Neural progenitor cell (in vitro differentiated cells): ENCODE measurements at regions not wholly inside any gene's neighbourhood (a gene's known extent, or its start where the extent isn't known, plus 50 kb on each side); places are given as distances from the start of the nearest gene placed in this dataset.

ENCODE experiments used
- DNase-seq: peaks from one replicate; pipeline ENCODE4 v3.0.0-alpha.2; 2016; ENCODE audit warnings: low spot score
- H2AFZ ChIP-seq: fragments of 200-600 bp; sonication (generic); replicated peaks from 2 replicates; pipeline ENCODE4 v1.6.1; 2016; ENCODE audit warnings: antibody characterized with exemption
- H3F3A ChIP-seq: fragments of 200-600 bp; sonication (generic); 2 replicates; pipeline ENCODE4 v1.6.1; 2016; ENCODE audit warnings: antibody characterized with exemption, low read depth
- H3K27ac ChIP-seq: fragments of 200-600 bp; sonication (generic); 2 replicates; pipeline ENCODE4 v1.5.1; 2016; ENCODE audit warnings: mild to moderate bottlenecking
- H3K27me3 ChIP-seq: fragments of 200-600 bp; sonication (generic); 2 replicates; pipeline ENCODE4 v1.6.1; 2016; ENCODE audit warnings: mild to moderate bottlenecking, moderate library complexity
- H3K36me3 ChIP-seq: fragments of 200-600 bp; sonication (generic); 2 replicates; pipeline ENCODE4 v1.5.1; 2016
- H3K4me1 ChIP-seq: fragments of 200-600 bp; sonication (generic); 2 replicates; pipeline ENCODE4 v1.6.1; 2016; ENCODE audit warnings: mixed run types
- H3K4me2 ChIP-seq: fragments of 200-600 bp; sonication (generic); 2 replicates; pipeline ENCODE4 v1.6.1; 2016
- H3K4me3 ChIP-seq: fragments of 200-600 bp; sonication (generic); 2 replicates; pipeline ENCODE4 v1.5.1; 2016
- H3K79me2 ChIP-seq: fragments of 200-600 bp; sonication (generic); 2 replicates; pipeline ENCODE4 v1.6.1; 2016; ENCODE audit warnings: low read depth
- H3K9ac ChIP-seq: fragments of 200-600 bp; sonication (generic); 2 replicates; pipeline ENCODE4 v1.6.1; 2016
- H3K9me3 ChIP-seq: fragments of 200-600 bp; sonication (generic); 2 replicates; pipeline ENCODE4 v1.5.1; 2016; ENCODE audit warnings: low read depth
- H4K20me1 ChIP-seq: fragments of 200-600 bp; sonication (generic); 2 replicates; pipeline ENCODE4 v1.6.1; 2016; ENCODE audit warnings: low read depth
- H3K27ac Mint-ChIP-seq: 3 replicates; pipeline ENCODE4 v1.8.0; 2021; ENCODE audit warnings: mixed read lengths
- H3K27me3 Mint-ChIP-seq: 2 replicates; pipeline ENCODE4 v1.8.0; 2022; ENCODE audit warnings: low read depth, mild to moderate bottlenecking, inconsistent platforms, moderate library complexity, mixed read lengths; ENCODE audit not compliant: insufficient read depth
- H3K36me3 Mint-ChIP-seq: 3 replicates; pipeline ENCODE4 v1.8.0; 2021; ENCODE audit warnings: mixed read lengths
- H3K4me1 Mint-ChIP-seq: 3 replicates; pipeline ENCODE4 v1.8.0; 2021; ENCODE audit warnings: mixed read lengths
- H3K4me3 Mint-ChIP-seq: 3 replicates; pipeline ENCODE4 v1.8.0; 2021; ENCODE audit warnings: mild to moderate bottlenecking, moderate library complexity, mixed read lengths
- H3K9me3 Mint-ChIP-seq: 3 replicates; pipeline ENCODE4 v1.8.0; 2020; ENCODE audit warnings: mixed read lengths
- EZH2 ChIP-seq: fragments of 200-600 bp; sonication (generic); IDR thresholded peaks from 2 replicates; pipeline ENCODE4 v1.6.1; 2017; ENCODE audit warnings: antibody characterized with exemption, mild to moderate bottlenecking, moderate library complexity
- EZH2phosphoT487 ChIP-seq: fragments of 200-600 bp; sonication (generic); IDR thresholded peaks from 2 replicates; pipeline ENCODE4 v1.6.1; 2017; ENCODE audit warnings: antibody characterized with exemption
- TF ChIP-seq, protein P1 (sequence below): fragments of 200-600 bp; sonication (generic); IDR thresholded peaks from 2 replicates; pipeline ENCODE4 v1.5.1; 2017; ENCODE audit warnings: antibody characterized with exemption, mild to moderate bottlenecking

DNA sequence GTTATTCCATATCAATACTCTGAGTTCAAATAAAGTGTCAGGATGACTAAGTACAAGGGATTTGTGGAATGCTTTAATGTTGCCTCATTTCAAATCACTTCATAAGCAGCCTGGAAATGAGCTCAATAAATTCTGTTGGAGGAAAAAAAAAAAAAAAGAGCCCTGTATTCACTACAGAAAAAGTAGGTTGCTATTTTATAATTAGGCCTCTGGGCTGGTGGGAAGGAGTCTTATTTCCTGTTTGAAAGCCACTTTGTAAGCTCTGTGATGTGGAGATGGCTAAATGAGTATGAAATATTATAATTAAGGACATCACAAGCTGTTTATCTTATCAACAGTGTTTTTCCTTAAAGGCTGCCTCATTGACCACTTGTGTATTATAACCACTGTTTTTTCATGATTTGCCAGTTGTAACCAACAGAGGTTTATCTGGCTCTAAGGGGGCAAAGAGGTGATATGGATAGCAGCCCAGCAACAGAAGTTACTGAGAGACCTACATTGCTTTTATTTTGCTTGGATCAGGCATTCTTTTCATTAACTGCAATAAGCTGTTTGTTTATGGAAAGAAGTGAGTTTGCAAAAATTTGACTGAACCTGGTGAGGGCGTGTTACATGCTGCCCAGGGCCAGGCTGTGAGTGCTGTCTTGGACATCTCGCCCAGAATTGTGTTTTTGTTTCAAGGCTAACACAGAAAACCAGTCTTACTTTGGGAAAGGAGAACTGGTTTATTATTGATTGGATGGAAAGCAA, 563.3 kb upstream of the MAP3K7 start:
- H3K9me3 ChIP-seq: no peaks in the 10 kb centered on the region
- H3K27ac Mint-ChIP-seq: no peak overlapping the region

DNA sequence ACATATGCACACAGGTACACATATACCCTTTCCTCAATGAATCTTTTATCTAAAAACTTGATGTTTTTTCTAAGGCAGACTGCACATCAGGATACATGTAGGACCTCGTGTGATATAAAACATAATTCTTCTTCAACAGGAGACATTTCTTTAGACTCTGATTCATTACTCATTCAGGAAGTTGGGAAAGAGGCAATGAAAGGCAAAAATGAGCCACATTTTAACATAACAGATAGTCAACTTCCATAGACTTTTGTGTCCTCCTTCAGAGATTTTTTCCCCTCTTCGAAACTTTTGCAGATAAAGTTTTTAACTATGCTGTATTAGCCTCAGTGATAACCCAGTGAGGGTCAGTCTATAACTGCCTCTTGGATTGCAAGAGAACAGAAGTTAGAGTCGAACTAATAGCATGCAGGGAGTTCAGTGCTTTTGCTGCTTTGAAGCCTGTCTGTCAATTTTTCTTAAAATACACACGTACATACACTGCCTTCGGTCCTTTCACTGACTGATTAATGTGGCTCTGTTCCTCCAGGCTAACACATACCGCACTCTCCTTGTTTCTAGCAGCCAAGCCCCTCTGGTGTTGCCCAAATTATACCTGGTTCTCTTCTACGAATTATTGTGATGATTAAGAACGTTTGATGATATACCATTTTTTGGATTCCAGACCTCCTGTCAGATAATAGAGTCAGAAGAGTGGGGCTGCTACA, 562.5 kb upstream of the MAP3K7 start:
- TF ChIP-seq EZH2: no peak
- TF ChIP-seq, protein P1, sequence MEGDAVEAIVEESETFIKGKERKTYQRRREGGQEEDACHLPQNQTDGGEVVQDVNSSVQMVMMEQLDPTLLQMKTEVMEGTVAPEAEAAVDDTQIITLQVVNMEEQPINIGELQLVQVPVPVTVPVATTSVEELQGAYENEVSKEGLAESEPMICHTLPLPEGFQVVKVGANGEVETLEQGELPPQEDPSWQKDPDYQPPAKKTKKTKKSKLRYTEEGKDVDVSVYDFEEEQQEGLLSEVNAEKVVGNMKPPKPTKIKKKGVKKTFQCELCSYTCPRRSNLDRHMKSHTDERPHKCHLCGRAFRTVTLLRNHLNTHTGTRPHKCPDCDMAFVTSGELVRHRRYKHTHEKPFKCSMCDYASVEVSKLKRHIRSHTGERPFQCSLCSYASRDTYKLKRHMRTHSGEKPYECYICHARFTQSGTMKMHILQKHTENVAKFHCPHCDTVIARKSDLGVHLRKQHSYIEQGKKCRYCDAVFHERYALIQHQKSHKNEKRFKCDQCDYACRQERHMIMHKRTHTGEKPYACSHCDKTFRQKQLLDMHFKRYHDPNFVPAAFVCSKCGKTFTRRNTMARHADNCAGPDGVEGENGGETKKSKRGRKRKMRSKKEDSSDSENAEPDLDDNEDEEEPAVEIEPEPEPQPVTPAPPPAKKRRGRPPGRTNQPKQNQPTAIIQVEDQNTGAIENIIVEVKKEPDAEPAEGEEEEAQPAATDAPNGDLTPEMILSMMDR: no peak
- TF ChIP-seq EZH2phosphoT487: no peak
- Mint-ChIP-seq H3K4me3 (no peak overlapping the region), H3K9me3 (no peaks in the 10 kb centered on the region), H3K27me3 (no peaks in the 10 kb centered on the region), H3K27ac (no peak overlapping the region), H3K4me1 (peaks cover 6% of the 10 kb centered on the region), H3K36me3 (no peaks in the 10 kb centered on the region)
- H3K9ac ChIP-seq: no peak overlapping the region
- no peak overlapping the region for H3K4me2 ChIP-seq
- no peaks in the 10 kb centered on the region for H3K79me2 ChIP-seq
- H3K9me3 ChIP-seq: no peaks in the 10 kb centered on the region
- H3K27me3 ChIP-seq: no peaks in the 10 kb centered on the region
- no peak overlapping the region for H3K27ac ChIP-seq
- no peak for DNase-seq
- no peaks in the 10 kb centered on the region for H3F3A ChIP-seq
- no peak overlapping the region for H2AFZ ChIP-seq
- H3K4me3 ChIP-seq: no peak overlapping the region
- H3K4me1 ChIP-seq: no peaks in the 10 kb centered on the region
- no peaks in the 10 kb centered on the region for H4K20me1 ChIP-seq
- H3K36me3 ChIP-seq: no peaks in the 10 kb centered on the region

More for the DNA sequence above, 563.3 kb upstream of the MAP3K7 start:
- no peak overlapping the region for H3K4me3 ChIP-seq
- H2AFZ ChIP-seq: no peak overlapping the region
- no peak overlapping the region for H3K4me3 Mint-ChIP-seq
- no peaks in the 10 kb centered on the region for H3F3A ChIP-seq
- TF ChIP-seq, protein P1: no peak
- TF ChIP-seq EZH2: no peak
- no peak for TF ChIP-seq EZH2phosphoT487
- H4K20me1 ChIP-seq: no peaks in the 10 kb centered on the region
- H3K27ac ChIP-seq: no peak overlapping the region
- no peaks in the 10 kb centered on the region for H3K9me3 Mint-ChIP-seq
- no peaks in the 10 kb centered on the region for H3K79me2 ChIP-seq
- peaks cover 4% of the 10 kb centered on the region for H3K4me1 ChIP-seq
- H3K4me1 Mint-ChIP-seq: peaks cover 6% of the 10 kb centered on the region
- no peaks in the 10 kb centered on the region for H3K27me3 Mint-ChIP-seq
- H3K9ac ChIP-seq: no peak overlapping the region
- no peaks in the 10 kb centered on the region for H3K36me3 Mint-ChIP-seq
- no peaks in the 10 kb centered on the region for H3K36me3 ChIP-seq
- H3K27me3 ChIP-seq: no peaks in the 10 kb centered on the region
- H3K4me2 ChIP-seq: no peak overlapping the region
- DNase-seq: no peak

DNA sequence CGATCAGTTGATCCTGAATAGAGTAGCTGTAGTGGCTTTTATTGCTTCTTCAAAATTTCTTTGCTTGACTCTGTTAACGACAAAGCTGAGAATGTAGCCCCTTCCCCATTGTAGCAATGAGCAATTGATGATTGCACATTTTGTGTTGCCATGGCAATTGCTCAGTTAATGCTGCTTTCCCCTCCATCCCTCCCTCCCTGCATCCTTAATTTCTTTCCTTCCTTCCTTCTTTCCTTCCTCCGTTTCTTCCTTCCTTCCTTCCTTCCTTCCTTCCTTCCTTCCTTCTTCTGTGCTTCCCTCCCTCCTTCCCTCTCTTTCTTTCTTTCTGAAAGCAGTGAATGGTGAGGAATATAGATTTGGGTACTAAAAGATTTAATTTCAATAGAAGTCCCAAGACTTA, 557.3 kb upstream of the MAP3K7 start:
- no peak for DNase-seq
- Histone ChIP-seq H3K4me1 (no peaks in the 10 kb centered on the region), H2AFZ (no peak overlapping the region), H4K20me1 (no peaks in the 10 kb centered on the region), H3K4me3 (no peak overlapping the region), H3K9ac (no peak overlapping the region), H3K4me2 (no peak overlapping the region), H3K27me3 (no peaks in the 10 kb centered on the region), H3K79me2 (no peaks in the 10 kb centered on the region), H3K36me3 (no peaks in the 10 kb centered on the region), H3K9me3 (no peaks in the 10 kb centered on the region), H3K27ac (no peak overlapping the region), H3F3A (no peaks in the 10 kb centered on the region)
- Mint-ChIP-seq H3K36me3 (no peaks in the 10 kb centered on the region), H3K27me3 (no peaks in the 10 kb centered on the region), H3K27ac (no peak overlapping the region), H3K9me3 (no peaks in the 10 kb centered on the region), H3K4me1 (no peaks in the 10 kb centered on the region), H3K4me3 (no peak overlapping the region)
- no peak for TF ChIP-seq EZH2
- TF ChIP-seq, protein P1: no peak
